ENCODE measurements at regions not wholly inside any gene's neighbourhood (a gene's known extent, or its start where the extent isn't known, plus 50 kb on each side); places are given as distances from the start of the nearest gene placed in this dataset.
"Not testable (repeated sequence)": the region's sequence is repeated elsewhere in the genome, so short reads cannot be mapped to it uniquely, and the experiment has no call there.

GRCh38 chr2:142617461-142617860, 260.0 kb upstream of the KYNU start:
- ChIA-PET POLR2A (no interaction called here), CTCF (no interaction called here)
- in situ Hi-C loops (cut with HindIII; ENCODE audit: low pct_unique_long_range_greater_than_20kb, low sequenced_read_pairs) (no loop called here), intact Hi-C loops (cut with micrococcal nuclease; ENCODE audit: unreplicated experiment) (no loop called here)
- no peak overlapping the region for H3K4me3 ChIP-seq (ENCODE audit: low read depth in 2 of 2, low read length in 2 of 2)
- H3K27ac ChIP-seq (ENCODE audit: low read length), result no peak overlapping the region
- DNase-seq (ENCODE audit: low read depth, low spot score) (no peak), ATAC-seq (no peak)
- TF ChIP-seq TCF7L2 (IDR thresholded peaks at IDR 0.05; ENCODE audit: low read depth, low read length) (no peak), SIN3A (IDR thresholded peaks at IDR 0.05; ENCODE audit: borderline replicate concordance, insufficient read depth, low read depth, low read length) (no peak), POLR2AphosphoS5 (IDR thresholded peaks at IDR 0.05; ENCODE audit: low read depth, low read length) (no peak), CTCF (IDR thresholded peaks at IDR 0.05) (no peak), REST (IDR thresholded peaks at IDR 0.05; ENCODE audit: insufficient read depth in 1 of 2, low read depth in 2 of 2, low read length in 1 of 2) (no peak)
- no peaks in the 10 kb centered on the region for H3K36me3 ChIP-seq (ENCODE audit: control insufficient read depth, insufficient read depth, low read length)
- no TSS peak for BruUV-seq (replicated peaks)
- H3K9me3 ChIP-seq (ENCODE audit: control insufficient read depth, insufficient read depth, low read depth, low read length), result no peaks in the 10 kb centered on the region
- H3K27me3 ChIP-seq (ENCODE audit: control insufficient read depth, insufficient read depth, low read length), result no peaks in the 10 kb centered on the region
- no peaks in the 10 kb centered on the region for H3K4me1 ChIP-seq (ENCODE audit: control insufficient read depth, insufficient read depth, low read length)

- POLR2A ChIA-PET, result no interaction called here
- DNase-seq (ENCODE audit: low read depth, low spot score) (no peak), ATAC-seq (no peak)
- no peaks in the 10 kb centered on the region for H3K4me1 ChIP-seq (ENCODE audit: control insufficient read depth, insufficient read depth, low read length)
- no TSS peak for BruUV-seq (replicated peaks)
- no peaks in the 10 kb centered on the region for H3K36me3 ChIP-seq (ENCODE audit: control insufficient read depth, insufficient read depth, low read length)
- H3K9me3 ChIP-seq (ENCODE audit: control insufficient read depth, insufficient read depth, low read depth, low read length), result no peaks in the 10 kb centered on the region
- intact Hi-C loops (cut with micrococcal nuclease; ENCODE audit: unreplicated experiment), result no loop called here
- H3K27ac ChIP-seq (ENCODE audit: low read length), result no peak overlapping the region
- no peaks in the 10 kb centered on the region for H3K27me3 ChIP-seq (ENCODE audit: control insufficient read depth, insufficient read depth, low read length)
- H3K4me3 ChIP-seq (ENCODE audit: low read depth in 2 of 2, low read length in 2 of 2), result no peak overlapping the region
- TF ChIP-seq TCF7L2 (IDR thresholded peaks at IDR 0.05; ENCODE audit: low read depth, low read length) (no peak), SIN3A (IDR thresholded peaks at IDR 0.05; ENCODE audit: borderline replicate concordance, insufficient read depth, low read depth, low read length) (no peak), REST (IDR thresholded peaks at IDR 0.05; ENCODE audit: insufficient read depth in 1 of 2, low read depth in 2 of 2, low read length in 1 of 2) (no peak), CTCF (IDR thresholded peaks at IDR 0.05) (no peak), POLR2AphosphoS5 (IDR thresholded peaks at IDR 0.05; ENCODE audit: low read depth, low read length) (no peak)
- CTCF ChIA-PET, result no interaction called here
- in situ Hi-C loops (cut with HindIII; ENCODE audit: low pct_unique_long_range_greater_than_20kb, low sequenced_read_pairs), result no loop called here
Measured at GRCh38 chr2:142615876-142616275, 261.6 kb upstream of the KYNU start.

GRCh38 chr2:142613193-142613592, 264.3 kb upstream of the KYNU start:
- BruUV-seq (replicated peaks); H3K4me1 ChIP-seq (ENCODE audit: control insufficient read depth, insufficient read depth, low read length); in situ Hi-C loops (cut with HindIII; ENCODE audit: low pct_unique_long_range_greater_than_20kb, low sequenced_read_pairs); H3K4me3 ChIP-seq (ENCODE audit: low read depth in 2 of 2, low read length in 2 of 2); H3K27me3 ChIP-seq (ENCODE audit: control insufficient read depth, insufficient read depth, low read length); H3K36me3 ChIP-seq (ENCODE audit: control insufficient read depth, insufficient read depth, low read length); ATAC-seq; CTCF ChIA-PET; intact Hi-C loops (cut with micrococcal nuclease; ENCODE audit: unreplicated experiment); DNase-seq (ENCODE audit: low read depth, low spot score); H3K9me3 ChIP-seq (ENCODE audit: control insufficient read depth, insufficient read depth, low read depth, low read length); POLR2A ChIA-PET; H3K27ac ChIP-seq (ENCODE audit: low read length): not testable (repeated sequence)
